ENCODE measurements at regions not wholly inside any gene's neighbourhood (a gene's known extent, or its start where the extent isn't known, plus 50 kb on each side); places are given as distances from the start of the nearest gene placed in this dataset.
"Not testable (repeated sequence)": the region's sequence is repeated elsewhere in the genome, so short reads cannot be mapped to it uniquely, and the experiment has no call there.

DNA sequence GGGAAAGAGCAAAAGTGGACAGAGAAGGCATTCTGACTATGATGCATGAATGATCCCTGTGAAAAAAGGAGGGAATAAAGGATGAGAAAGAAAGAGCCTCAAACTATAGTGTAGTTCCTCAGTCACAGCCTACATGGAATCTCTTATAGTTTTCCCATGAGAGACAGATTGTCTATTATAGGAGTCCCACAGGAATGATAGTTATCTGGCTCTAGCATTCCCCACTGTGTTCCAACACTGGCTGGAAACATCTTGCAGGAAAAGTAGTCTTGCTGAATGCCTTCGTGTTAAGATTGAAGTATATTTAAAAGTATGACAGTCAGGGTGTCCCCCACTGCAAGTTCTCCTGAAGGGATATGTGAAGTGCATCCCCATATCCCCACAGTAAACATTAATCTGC, 641.5 kb upstream of the NECTIN3 start:
- Histone ChIP-seq H3K4me3 (no peak overlapping the region), H3K36me3 (replicated peaks in 1 of 2) (no peaks in the 10 kb centered on the region), H3K27ac (no peak overlapping the region), H3K4me1 (replicated peaks in 1 of 2) (no peaks in the 10 kb centered on the region), H3K27me3 (no peaks in the 10 kb centered on the region), H3K9me3 (replicated peaks in 1 of 3) (no peaks in the 10 kb centered on the region)
- DNase-seq: no peak
- 77 to 92% (median 83%) methylated on average over 1 of the region's 1 CpG for WGBS, 4 donors
- intact Hi-C loops (cut with DNase I): no loop called here
- TF ChIP-seq POLR2A (IDR thresholded peaks at IDR 0.05) (no peak), CTCF (IDR thresholded peaks at IDR 0.05) (no peak)

- intact Hi-C loops (cut with DNase I): no loop called here
- no peak for DNase-seq
- no peaks in the 10 kb centered on the region for H3K4me1 ChIP-seq (replicated peaks in 1 of 2)
- H3K4me3 ChIP-seq: no peak overlapping the region
- H3K27me3 ChIP-seq: no peaks in the 10 kb centered on the region
- H3K27ac ChIP-seq: no peak overlapping the region
- H3K36me3 ChIP-seq (replicated peaks in 1 of 2): no peaks in the 10 kb centered on the region
- no peak for TF ChIP-seq POLR2A (IDR thresholded peaks at IDR 0.05)
- TF ChIP-seq CTCF (IDR thresholded peaks at IDR 0.05): no peak
- 85 to 95% (median 94%) methylated on average over 3 of the region's 3 CpGs for WGBS, 4 donors
- H3K9me3 ChIP-seq (replicated peaks in 1 of 3): no peaks in the 10 kb centered on the region
Measured at GRCh38 chr3:110436209-110436608, 635.4 kb upstream of the NECTIN3 start.

DNA sequence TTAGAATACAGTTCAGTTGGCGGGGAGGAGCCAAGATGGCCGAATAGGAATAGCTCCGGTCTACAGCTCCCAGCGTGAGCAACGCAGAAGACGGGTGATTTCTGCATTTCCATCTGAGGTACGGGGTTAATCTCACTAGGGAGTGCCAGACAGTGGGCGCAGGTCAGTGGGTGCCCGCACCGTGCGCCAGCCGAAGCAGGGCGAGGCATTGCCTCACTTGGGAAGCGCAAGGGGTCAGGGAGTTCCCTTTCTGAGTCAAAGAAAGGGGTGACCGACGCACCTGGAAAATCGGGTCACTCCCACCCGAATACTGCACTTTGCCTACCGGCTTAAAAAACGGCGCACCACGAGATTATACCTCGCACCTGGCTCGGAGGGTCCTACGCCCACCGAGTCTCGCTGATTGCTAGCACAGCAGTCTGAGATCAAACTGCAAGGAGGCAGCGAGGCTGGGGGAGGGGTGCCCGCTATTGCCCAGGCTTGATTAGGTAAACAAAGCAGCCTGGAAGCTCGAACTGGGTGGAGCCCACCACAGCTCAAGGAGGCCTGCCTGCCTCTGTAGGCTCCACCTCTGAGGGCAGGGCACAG, 631.5 kb upstream of the NECTIN3 start:
- H3K9me3 ChIP-seq (replicated peaks in 1 of 3); H3K4me3 ChIP-seq; H3K27me3 ChIP-seq; intact Hi-C loops (cut with DNase I); H3K4me1 ChIP-seq (replicated peaks in 1 of 2); H3K27ac ChIP-seq; H3K36me3 ChIP-seq (replicated peaks in 1 of 2); DNase-seq: not testable (repeated sequence)
- 88 to 91% (median 89%) methylated on average over 25 to 30 of the region's 30 CpGs for WGBS, 4 donors

GRCh38 chr3:110454066-110454465, 617.5 kb upstream of the NECTIN3 start:
- Histone ChIP-seq H3K4me3 (no peak overlapping the region), H3K27me3 (no peaks in the 10 kb centered on the region), H3K4me1 (replicated peaks in 1 of 2) (no peaks in the 10 kb centered on the region), H3K9me3 (replicated peaks in 1 of 3) (no peaks in the 10 kb centered on the region), H3K36me3 (replicated peaks in 1 of 2) (no peaks in the 10 kb centered on the region), H3K27ac (no peak overlapping the region)
- 89 to 90% (median 89%) methylated on average over 4 of the region's 4 CpGs for whole genome bisulfite sequencing, 4 donors
- no peak for DNase-seq
- intact Hi-C loops (cut with DNase I): no loop called here
- no peak for TF ChIP-seq CTCF (IDR thresholded peaks at IDR 0.05)
- TF ChIP-seq POLR2A (IDR thresholded peaks at IDR 0.05): no peak

DNA sequence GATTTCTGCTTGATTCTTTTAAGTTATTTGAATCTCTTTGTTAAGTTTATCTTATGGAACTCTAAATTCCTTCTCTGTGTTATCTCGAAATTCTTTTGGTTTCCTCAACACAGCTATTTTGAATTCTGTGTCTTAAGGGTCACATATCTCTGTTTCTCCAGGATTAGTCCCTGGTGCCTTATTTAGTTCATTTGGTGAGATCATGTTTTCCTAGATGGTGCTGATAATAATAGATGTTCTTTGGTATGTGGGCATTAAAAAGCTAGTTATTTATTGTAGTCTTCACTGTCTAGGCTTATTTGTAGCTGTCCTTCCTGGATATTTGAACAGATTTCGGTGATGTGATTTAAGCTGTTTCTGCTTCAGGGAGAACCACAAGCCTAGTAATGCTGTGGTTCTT, 615.6 kb upstream of the NECTIN3 start:
- no peak overlapping the region for H3K4me3 ChIP-seq
- H3K4me1 ChIP-seq (replicated peaks in 1 of 2): no peaks in the 10 kb centered on the region
- H3K27me3 ChIP-seq: no peaks in the 10 kb centered on the region
- intact Hi-C loops (cut with DNase I): no loop called here
- H3K36me3 ChIP-seq (replicated peaks in 1 of 2): no peaks in the 10 kb centered on the region
- TF ChIP-seq POLR2A (IDR thresholded peaks at IDR 0.05) (no peak), CTCF (IDR thresholded peaks at IDR 0.05) (no peak)
- no peak overlapping the region for H3K27ac ChIP-seq
- H3K9me3 ChIP-seq (replicated peaks in 1 of 3): no peaks in the 10 kb centered on the region
- no peak for DNase-seq
- WGBS, 4 donors: 80 to 88% (median 83%) methylated on average over 2 of the region's 2 CpGs
